HG03196 (cell line): ENCODE measurements at regions not wholly inside any gene's neighbourhood (a gene's known extent, or its start where the extent isn't known, plus 50 kb on each side); places are given as distances from the start of the nearest gene placed in this dataset.

Experiments
- ATAC-seq: cut with Tn5 transposase; IDR thresholded peaks from one replicate; pipeline ENCODE4 v1.9.1; 2021; ENCODE audit not compliant: unreplicated experiment

GRCh38 chr4:41452484-41453225 is 85.3 kb upstream of the LIMCH1 start:
- ATAC-seq = no peak

- ATAC-seq = no peak
Measured at GRCh38 chr4:41454423-41454822, 83.5 kb upstream of the LIMCH1 start.

- ATAC-seq = no peak
Measured at GRCh38 chr4:41455206-41455605, 82.8 kb upstream of the LIMCH1 start.

GRCh38 chr4:41456559-41457101 is 81.3 kb upstream of the LIMCH1 start:
- no peak for ATAC-seq

GRCh38 chr4:41458689-41459088 is 79.3 kb upstream of the LIMCH1 start:
- no peak for ATAC-seq

- no peak for ATAC-seq
Measured at GRCh38 chr4:41460641-41461040, 77.3 kb upstream of the LIMCH1 start.

GRCh38 chr4:41461780-41462307 is 76.1 kb upstream of the LIMCH1 start:
- no peak for ATAC-seq

- ATAC-seq = no peak
Measured at GRCh38 chr4:41465146-41465761, 72.7 kb upstream of the LIMCH1 start.

GRCh38 chr4:41466249-41466648 is 71.7 kb upstream of the LIMCH1 start:
- no peak for ATAC-seq

- ATAC-seq = no peak
Measured at GRCh38 chr4:41468122-41468521, 69.8 kb upstream of the LIMCH1 start.

- no peak for ATAC-seq
Measured at GRCh38 chr4:41471126-41472071, 66.6 kb upstream of the LIMCH1 start.

GRCh38 chr4:41472081-41472480 is 65.9 kb upstream of the LIMCH1 start:
- no peak for ATAC-seq

- ATAC-seq = no peak
Measured at GRCh38 chr4:41473176-41473575, 64.8 kb upstream of the LIMCH1 start.

GRCh38 chr4:41475402-41475801 is 62.6 kb upstream of the LIMCH1 start:
- ATAC-seq = no peak

- ATAC-seq = no peak
Measured at GRCh38 chr4:41476310-41476885, 61.6 kb upstream of the LIMCH1 start.

- no peak for ATAC-seq
Measured at GRCh38 chr4:41477181-41477905, 60.6 kb upstream of the LIMCH1 start.

GRCh38 chr4:41478518-41478917 is 59.4 kb upstream of the LIMCH1 start:
- no peak for ATAC-seq

- ATAC-seq = no peak
Measured at GRCh38 chr4:41480896-41481311, 57.1 kb upstream of the LIMCH1 start.

GRCh38 chr4:41483771-41484170 is 54.2 kb upstream of the LIMCH1 start:
- no peak for ATAC-seq

GRCh38 chr4:41485041-41485440 is 52.9 kb upstream of the LIMCH1 start:
- ATAC-seq = no peak
